T-helper 1 cell (primary cell): ENCODE measurements at regions not wholly inside any gene's neighbourhood (a gene's known extent, or its start where the extent isn't known, plus 50 kb on each side); places are given as distances from the start of the nearest gene placed in this dataset.

Experiments used
- DNase-seq, 5 donors: peaks; one replicate each; pipeline ENCODE4 v3.0.0-alpha.2; 2012 to 2020

GRCh38 chr16:74030000-74030706 lies 266.5 kb upstream of the PSMD7 start:
- no peak for DNase-seq

DNA sequence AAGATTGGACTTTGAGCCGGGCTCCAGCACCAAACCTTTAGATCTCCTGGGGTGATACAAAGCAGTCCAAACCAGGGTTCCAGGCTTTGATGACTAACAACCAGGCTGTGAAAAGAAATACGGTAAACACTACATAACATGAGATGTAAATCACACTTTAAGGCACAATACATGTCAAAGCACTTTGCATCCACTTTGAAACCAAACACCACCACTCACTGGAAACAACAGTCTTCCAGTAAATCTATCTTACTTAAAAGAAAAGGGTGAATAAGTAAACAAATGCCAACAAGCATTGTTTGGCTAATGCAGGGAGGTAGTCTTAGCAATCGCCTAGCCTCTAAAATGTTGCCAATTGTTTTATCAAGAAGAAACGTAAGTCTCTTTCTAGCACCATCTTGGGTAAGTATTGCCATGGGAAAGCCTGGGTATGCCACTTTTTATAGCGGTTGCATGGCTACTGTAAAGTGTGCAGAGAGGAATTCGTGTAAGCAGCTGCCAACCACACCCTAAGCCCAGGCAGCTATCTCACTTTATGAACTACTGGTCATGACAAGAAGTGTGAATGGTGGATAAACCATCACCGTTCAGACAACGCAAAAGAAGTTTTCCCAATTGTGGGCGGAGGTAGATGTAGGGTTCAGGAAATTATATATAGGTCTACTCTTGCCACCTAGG lies 267.4 kb upstream of the PSMD7 start:
- no peak for DNase-seq

DNA sequence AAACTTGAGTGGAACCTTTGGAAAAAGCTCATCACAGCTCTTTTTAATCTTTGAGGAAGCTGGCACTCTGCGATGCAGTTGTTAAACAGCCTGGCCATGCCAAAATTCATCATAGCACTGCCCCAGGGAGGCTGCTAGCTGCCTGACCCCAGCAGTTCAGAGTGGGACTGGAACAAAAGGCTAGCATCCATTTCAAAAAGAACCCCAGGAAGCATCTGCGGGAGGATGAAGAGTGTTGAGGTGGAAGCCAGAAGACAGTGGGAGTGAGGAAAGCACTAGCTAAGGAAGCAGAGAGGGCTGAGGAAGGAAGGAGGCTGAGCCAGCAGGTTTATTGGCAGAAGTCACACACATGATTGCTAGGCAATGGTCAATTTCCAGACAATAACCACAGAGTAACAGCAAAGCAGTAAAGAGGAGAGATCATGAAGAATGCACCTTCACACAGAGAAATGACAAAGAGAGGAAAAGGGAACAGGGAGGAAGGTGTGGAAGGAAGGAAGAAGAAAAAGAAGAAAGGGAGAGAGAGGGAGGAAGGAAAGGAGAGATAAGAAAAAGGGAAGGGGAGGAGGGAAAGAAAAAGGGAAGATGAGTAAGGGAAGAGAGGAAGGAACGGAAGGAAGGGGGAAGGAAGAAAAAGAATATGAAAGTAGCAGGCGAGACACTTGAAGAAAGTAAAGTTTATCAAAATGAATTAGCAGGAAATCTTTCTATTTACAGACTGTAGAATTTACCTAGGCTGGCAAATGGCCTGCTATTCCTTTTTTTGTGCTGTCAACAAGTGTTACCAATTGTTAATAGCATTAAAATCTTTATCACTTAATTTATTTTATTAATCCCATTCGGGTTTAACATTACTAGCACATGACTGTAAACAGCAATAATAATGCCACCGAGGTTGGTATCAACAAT lies 270.0 kb upstream of the PSMD7 start:
- no peak for DNase-seq

GRCh38 chr16:74024953-74025352 lies 271.7 kb upstream of the PSMD7 start:
- no peak for DNase-seq

- no peak for DNase-seq
Measured at GRCh38 chr16:74020095-74020670, 276.4 kb upstream of the PSMD7 start.

DNA sequence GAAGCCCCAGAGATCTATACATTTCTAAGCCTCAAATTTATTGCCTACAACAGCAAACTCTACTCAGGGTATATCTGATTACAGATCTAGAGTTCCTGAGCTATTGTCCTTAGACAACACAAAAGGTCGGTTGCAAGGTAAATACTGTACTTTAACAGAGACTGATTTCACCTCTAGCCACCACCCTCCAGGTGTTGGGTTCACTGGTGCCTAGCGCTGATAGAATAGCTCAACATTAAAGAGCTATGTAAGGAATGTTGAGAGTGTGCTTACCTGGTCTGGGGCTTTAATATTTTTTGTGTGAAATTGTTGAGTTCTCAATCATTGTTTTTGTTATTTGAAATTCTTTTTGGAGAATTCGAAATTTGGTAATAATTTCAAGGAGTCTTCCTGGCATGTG lies 277.0 kb upstream of the PSMD7 start:
- no peak for DNase-seq

DNA sequence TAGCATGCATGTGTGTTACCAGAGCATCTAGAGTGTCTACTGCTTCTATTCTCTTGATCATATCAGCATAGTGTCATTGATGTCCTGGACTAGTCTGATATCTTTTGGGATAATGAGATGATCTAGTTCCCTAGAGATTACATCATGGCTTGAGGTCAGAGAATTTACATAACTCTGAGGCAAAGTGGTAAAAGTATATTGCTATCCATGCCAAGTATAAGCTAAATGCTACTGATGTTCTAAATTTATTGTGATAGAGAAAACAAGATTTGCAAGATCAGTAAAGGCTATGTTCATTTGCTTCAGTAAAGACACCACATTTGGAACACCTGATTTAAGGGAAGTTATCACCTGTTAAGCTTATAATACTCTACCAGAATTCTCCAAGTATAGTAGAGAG lies 280.7 kb upstream of the PSMD7 start:
- DNase-seq: no peak

- no peak for DNase-seq
Measured at GRCh38 chr16:73998707-73999106, 297.9 kb upstream of the PSMD7 start.

DNA sequence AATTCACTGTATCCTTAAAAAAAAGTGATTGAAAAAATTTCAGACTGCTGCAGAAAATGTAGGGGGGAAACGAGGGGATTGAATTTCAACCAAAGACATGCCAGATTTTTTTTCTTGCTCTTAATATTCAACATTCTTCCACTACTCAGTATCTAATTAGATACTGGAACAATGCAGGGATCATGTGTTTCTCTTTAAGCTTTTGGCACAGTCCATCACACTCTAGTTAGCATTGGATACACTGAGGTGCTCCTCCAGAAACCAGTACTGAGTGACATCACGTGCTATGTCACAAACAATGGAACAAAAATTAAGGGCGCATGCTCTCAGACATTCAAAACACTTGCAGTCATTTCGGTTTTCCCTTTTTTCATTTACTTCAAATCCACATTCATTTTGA lies 298.6 kb upstream of the PSMD7 start:
- no peak for DNase-seq

DNA sequence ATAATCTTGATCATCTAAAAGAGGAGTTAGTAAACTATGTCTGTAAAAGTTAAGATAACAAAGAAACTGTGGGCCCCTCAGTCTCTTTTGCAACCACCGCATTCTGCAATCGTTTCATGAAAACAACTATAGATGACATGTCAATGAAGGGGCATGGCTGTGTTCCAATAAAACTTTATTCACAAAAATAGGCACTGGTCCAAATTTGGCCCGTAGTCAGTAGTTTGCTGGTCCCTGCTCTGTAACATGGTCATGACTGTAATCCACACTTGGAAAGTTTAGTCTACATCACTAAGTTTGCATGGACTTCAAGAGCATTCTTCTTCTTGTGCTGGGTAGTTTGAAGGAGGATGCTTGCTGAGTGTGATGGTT lies 299.3 kb upstream of the PSMD7 start:
- no peak for DNase-seq

- no peak for DNase-seq
Measured at GRCh38 chr16:73996624-73997339, 299.8 kb upstream of the PSMD7 start.

GRCh38 chr16:73993878-73994277 lies 302.7 kb upstream of the PSMD7 start:
- no peak for DNase-seq

- DNase-seq: no peak
Measured at GRCh38 chr16:73978407-73978784, 318.2 kb upstream of the PSMD7 start.

DNA sequence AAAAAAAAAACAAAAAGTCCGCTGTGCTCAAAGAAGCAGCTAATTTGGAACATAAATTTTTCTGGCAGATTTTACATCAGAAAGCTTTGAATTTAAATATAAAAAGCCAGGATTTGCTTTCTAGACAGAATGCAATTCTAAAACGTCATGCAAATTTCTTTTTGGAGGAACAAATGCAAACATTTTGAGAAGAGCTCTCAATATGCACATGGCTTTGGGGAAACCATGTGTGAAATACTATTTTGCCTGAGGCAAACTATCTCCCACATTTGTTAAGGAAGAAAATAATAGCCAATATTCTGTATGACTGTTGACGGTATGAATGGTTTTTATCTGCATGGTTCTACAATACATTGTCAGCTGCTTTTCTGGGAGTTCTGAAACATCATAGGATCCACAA lies 320.0 kb upstream of the PSMD7 start:
- DNase-seq: no peak

DNA sequence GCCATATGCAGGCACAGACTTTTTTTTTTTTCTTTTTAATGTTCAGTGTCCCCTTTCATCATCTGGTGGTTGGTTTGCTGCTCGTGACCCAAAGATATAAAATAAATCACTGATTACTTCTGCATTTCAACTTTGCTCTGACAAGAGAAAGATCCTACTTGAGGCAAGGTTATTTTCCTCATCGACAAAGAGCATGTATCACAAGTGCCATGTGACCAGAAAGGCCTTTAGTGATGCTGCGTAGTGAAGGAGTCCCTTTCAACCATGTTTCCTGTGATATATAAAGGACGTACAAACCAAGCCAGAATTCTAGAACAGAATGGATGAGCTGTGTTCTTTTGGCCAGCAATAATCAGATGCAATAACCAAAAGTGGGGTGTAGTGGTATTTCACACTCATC lies 323.4 kb upstream of the PSMD7 start:
- no peak for DNase-seq

DNA sequence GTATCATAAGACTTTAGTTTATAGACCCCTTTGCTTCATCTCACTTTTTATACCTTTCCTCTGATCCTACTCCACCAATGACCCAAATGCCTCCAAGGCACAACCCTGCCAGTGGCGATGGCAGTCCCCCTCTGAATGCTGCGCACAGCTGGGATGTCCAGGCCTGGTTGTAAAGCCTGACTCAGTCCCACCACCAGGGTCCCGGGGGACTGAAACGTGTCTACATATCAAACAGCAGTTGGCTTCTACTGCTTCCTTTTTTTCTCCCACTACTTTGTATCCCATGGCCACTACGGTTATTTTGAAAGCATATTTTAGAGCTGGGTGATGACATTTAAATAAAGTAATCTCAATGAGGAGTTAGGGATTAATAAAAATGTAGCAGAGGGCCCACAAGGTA lies 329.8 kb upstream of the PSMD7 start:
- no peak for DNase-seq

GRCh38 chr16:73965591-73965990 lies 331.0 kb upstream of the PSMD7 start:
- DNase-seq: no peak

DNA sequence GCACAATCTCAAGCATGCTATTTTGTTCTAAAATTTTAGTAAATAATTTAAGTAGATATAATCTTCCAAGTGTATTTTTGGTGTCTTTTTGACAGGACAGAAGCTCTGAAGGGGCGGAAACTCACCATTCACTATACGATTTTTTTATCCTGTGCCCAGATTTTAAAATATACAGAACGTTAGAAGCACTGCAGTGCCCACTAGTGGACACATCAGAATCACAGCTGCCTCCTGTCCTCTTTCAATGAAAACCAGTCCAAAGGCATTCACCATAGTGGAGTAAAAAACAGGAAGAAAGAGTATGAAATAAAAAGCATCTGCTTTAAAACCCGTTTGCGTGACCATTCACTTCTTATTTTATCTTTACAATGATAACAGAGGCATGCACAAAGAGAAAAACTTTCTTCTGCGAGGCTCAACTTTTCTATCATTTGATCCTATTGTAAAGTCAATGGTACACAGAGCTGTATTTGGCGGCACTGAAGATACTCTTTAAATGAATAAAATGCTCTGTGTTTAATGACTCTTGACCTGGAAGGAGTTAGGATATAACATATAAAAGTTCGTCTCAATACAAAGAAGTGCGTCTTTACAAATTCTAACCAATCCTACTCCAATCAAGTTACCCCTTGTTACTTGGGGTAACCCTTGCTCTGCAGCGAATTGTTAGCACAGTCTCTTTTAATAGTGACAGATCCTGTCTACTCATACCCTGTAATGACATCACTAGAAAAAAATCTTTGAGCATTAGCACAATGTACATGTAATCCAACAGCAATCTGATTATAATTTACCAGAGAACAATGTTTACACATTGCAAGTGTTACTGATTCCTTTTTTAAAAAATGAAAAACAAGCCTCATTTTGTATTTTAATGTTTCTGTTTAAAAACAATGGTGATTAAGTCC lies 339.8 kb upstream of the PSMD7 start:
- DNase-seq: peak in 2 of 5 donors; percentile 3 to 14

GRCh38 chr16:73955702-73956101 lies 340.9 kb upstream of the PSMD7 start:
- no peak for DNase-seq

DNA sequence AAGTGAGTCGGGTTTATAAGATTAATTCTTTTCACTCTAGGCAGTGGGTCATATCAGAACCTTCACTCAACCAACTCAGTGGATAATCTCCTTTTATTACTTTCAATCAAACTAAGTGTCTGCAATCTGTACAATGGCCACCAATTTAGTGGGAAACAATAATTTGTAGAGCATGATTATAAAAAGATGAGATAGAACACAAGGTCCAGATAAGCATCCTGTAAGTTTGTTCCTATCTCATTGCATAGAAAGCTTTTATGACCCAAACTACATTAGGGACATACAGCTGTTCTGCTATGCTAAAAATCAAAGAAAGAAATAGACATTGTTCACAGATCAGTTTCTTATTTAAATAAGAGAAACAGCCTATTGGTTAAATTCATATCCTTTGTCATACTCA lies 341.4 kb upstream of the PSMD7 start:
- DNase-seq: no peak

GRCh38 chr16:73951481-73951880 lies 345.1 kb upstream of the PSMD7 start:
- no peak for DNase-seq
